Neural cell (in vitro differentiated cells): ENCODE measurements at regions not wholly inside any gene's neighbourhood (a gene's known extent, or its start where the extent isn't known, plus 50 kb on each side); places are given as distances from the start of the nearest gene placed in this dataset.

Experiments used
- CTCF ChIP-seq: fragments of 450-650 bp; IDR thresholded peaks from 2 replicates; pipeline ENCODE4 v1.5.1; 2014; ENCODE audit warnings: antibody characterized with exemption, mild to moderate bottlenecking, moderate library complexity; ENCODE audit not compliant: poor library complexity, severe bottlenecking
- SMC3 ChIP-seq: fragments of 450-650 bp; conservative IDR thresholded peaks from 2 replicates; pipeline ENCODE4 v1.6.1; 2014; ENCODE audit warnings: antibody characterized with exemption, mild to moderate bottlenecking, moderate library complexity; ENCODE audit not compliant: poor library complexity
- TF ChIP-seq, protein P1 (sequence below): IDR thresholded peaks from 2 replicates; pipeline ENCODE4 v1.6.1; 2012; ENCODE audit warnings: borderline replicate concordance

DNA sequence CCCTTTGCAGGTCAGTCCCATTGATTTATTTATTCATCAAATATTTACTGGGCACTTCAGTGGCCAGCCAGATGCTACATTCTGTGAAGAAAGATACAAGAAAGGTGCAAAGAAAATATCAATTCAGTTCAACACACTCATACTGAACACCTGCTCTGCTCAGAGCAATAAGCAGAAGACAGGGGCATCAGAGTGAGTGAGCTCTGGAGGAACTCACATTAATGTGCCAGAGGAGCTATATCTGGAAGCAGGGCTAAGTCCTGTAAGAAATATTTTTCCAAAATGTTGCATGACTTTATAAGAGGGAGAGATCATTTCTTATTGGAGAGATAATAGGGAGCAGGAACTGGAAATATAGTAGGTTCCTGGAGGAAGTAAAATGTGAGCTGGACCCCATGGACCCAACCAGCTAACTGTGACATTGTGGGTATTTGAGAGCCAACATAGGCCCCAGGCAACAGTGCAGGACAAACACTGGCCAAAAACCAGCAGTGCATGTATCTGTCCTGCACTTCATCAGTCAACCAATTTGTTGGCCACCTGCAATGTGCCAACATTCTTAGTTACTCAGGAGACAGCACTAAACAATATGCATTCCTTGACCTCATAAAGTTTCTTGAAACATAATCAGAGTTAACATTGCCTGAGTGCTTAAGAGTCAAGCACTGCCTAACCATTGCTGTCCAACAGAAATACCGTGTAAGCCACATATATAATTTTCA lies 102.7 kb upstream of the PTPRM start:
- TF ChIP-seq SMC3 (no peak), CTCF (no peak)
- TF ChIP-seq, protein P1, sequence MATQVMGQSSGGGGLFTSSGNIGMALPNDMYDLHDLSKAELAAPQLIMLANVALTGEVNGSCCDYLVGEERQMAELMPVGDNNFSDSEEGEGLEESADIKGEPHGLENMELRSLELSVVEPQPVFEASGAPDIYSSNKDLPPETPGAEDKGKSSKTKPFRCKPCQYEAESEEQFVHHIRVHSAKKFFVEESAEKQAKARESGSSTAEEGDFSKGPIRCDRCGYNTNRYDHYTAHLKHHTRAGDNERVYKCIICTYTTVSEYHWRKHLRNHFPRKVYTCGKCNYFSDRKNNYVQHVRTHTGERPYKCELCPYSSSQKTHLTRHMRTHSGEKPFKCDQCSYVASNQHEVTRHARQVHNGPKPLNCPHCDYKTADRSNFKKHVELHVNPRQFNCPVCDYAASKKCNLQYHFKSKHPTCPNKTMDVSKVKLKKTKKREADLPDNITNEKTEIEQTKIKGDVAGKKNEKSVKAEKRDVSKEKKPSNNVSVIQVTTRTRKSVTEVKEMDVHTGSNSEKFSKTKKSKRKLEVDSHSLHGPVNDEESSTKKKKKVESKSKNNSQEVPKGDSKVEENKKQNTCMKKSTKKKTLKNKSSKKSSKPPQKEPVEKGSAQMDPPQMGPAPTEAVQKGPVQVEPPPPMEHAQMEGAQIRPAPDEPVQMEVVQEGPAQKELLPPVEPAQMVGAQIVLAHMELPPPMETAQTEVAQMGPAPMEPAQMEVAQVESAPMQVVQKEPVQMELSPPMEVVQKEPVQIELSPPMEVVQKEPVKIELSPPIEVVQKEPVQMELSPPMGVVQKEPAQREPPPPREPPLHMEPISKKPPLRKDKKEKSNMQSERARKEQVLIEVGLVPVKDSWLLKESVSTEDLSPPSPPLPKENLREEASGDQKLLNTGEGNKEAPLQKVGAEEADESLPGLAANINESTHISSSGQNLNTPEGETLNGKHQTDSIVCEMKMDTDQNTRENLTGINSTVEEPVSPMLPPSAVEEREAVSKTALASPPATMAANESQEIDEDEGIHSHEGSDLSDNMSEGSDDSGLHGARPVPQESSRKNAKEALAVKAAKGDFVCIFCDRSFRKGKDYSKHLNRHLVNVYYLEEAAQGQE = no peak
